H1 (cell line): ENCODE measurements at regions not wholly inside any gene's neighbourhood (a gene's known extent, or its start where the extent isn't known, plus 50 kb on each side); places are given as distances from the start of the nearest gene placed in this dataset.

Source experiments
- CTCF ChIA-PET: fragments of 300-600 bp; sonication (Branson Sonifier 250); formaldehyde crosslinking; loops from one replicate; lab custom pipeline; 2021; ENCODE audit not compliant: partially characterized antibody; lab: Charles Lee
- POLR2A ChIA-PET: fragments of 300-600 bp; sonication (Branson Sonifier 250); formaldehyde crosslinking; loops from one replicate; lab custom pipeline; 2021; ENCODE audit warnings: inconsistent platforms; ENCODE audit not compliant: partially characterized antibody; lab: Charles Lee
- DNase-seq, 2 experiments: peaks; one replicate each; pipeline versions ENCODE4 v3.0.0 to v3.0.0-alpha.2; 2010 to 2022; ENCODE audit warnings: low spot score in 2 of 2, low read depth in 1 of 2, mixed read lengths in 1 of 2
- FAIRE-seq: peaks from 2 replicates; lab custom pipeline; 2011; peaks lifted over from hg19 to GRCh38; lab: Jason Lieb, UNC
- H2AFZ ChIP-seq: 2 replicates; pipeline ENCODE4 v1.8.1; 2012; ENCODE audit warnings: low read length, inconsistent platforms
- H2AK5ac ChIP-seq: 2 replicates; pipeline ENCODE4 v1.6.1; 2013; ENCODE audit warnings: low read depth, low read length
- H2BK120ac ChIP-seq: replicated peaks from 2 replicates; pipeline ENCODE3; 2013; ENCODE audit warnings: low read depth, low read length, inconsistent platforms
- H2BK12ac ChIP-seq: 2 replicates; pipeline ENCODE4 v1.6.1; 2013; ENCODE audit warnings: low read depth, low read length
- H2BK15ac ChIP-seq: 2 replicates; pipeline ENCODE4 v1.6.1; 2013; ENCODE audit warnings: low read length
- H2BK20ac ChIP-seq: 2 replicates; pipeline ENCODE4 v1.6.1; 2013; ENCODE audit warnings: low read length
- H2BK5ac ChIP-seq: 2 replicates; pipeline ENCODE4 v1.6.1; 2013; ENCODE audit warnings: low read depth, low read length
- H3K14ac ChIP-seq: 2 replicates; pipeline ENCODE4 v1.6.1; 2013; ENCODE audit warnings: inconsistent platforms; ENCODE audit not compliant: insufficient read length
- H3K18ac ChIP-seq: 2 replicates; pipeline ENCODE4 v1.6.1; 2013; ENCODE audit warnings: low read length; ENCODE audit errors: extremely low read depth
- H3K23ac ChIP-seq: 2 replicates; pipeline ENCODE4 v1.6.1; 2013; ENCODE audit warnings: inconsistent platforms; ENCODE audit not compliant: insufficient read length
- H3K23me2 ChIP-seq: 2 replicates; pipeline ENCODE4 v1.6.1; 2013; ENCODE audit warnings: low read depth, low read length
- H3K27ac ChIP-seq: 2 replicates; pipeline ENCODE4 v1.6.1; 2011; ENCODE audit warnings: low read depth, low read length, inconsistent platforms
- H3K27me3 ChIP-seq, 4 experiments: replicated peaks in 1 of 4; 1 replicate in 1 of 4; 2 replicates in 3 of 4; pipeline versions ENCODE4 v1.6.1 to v1.8.1; 2011 to 2013; ENCODE audit warnings: low read length in 3 of 4, mild to moderate bottlenecking in 3 of 4, inconsistent platforms in 2 of 4, mixed read lengths in 2 of 4, moderate library complexity in 1 of 4; ENCODE audit not compliant: control insufficient read depth in 3 of 4, insufficient read depth in 3 of 4; ENCODE audit errors: extremely low read depth in 1 of 4
- H3K36me3 ChIP-seq, 4 experiments: 2 replicates each; pipeline versions ENCODE4 v1.6.1 to v1.8.1; 2011 to 2013; ENCODE audit warnings: mild to moderate bottlenecking in 4 of 4, low read length in 3 of 4, moderate library complexity in 2 of 4, control low read depth in 1 of 4, inconsistent platforms in 1 of 4; ENCODE audit not compliant: insufficient read depth in 4 of 4, control insufficient read depth in 2 of 4
- H3K4ac ChIP-seq: replicated peaks from 2 replicates; pipeline ENCODE3; 2013; ENCODE audit warnings: low read length, low read depth, mixed read lengths, inconsistent platforms; ENCODE audit not compliant: insufficient read length
- H3K4me1 ChIP-seq, 4 experiments: replicated peaks in 1 of 4; 1 replicate in 1 of 4; 2 replicates in 3 of 4; pipeline versions ENCODE4 v1.6.1 to v1.8.1; 2011 to 2013; ENCODE audit warnings: low read length in 3 of 4, inconsistent platforms in 2 of 4, mixed read lengths in 1 of 4; ENCODE audit not compliant: insufficient read depth in 4 of 4, control insufficient read depth in 3 of 4
- H3K4me2 ChIP-seq, 2 experiments: 2 replicates each; pipeline versions ENCODE4 v1.6.1 to v1.8.1; 2011 to 2013; ENCODE audit warnings: low read depth in 2 of 2, low read length in 2 of 2, control low read depth in 1 of 2, inconsistent platforms in 1 of 2, mild to moderate bottlenecking in 1 of 2; ENCODE audit not compliant: insufficient read depth in 1 of 2
- H3K4me3 ChIP-seq, 4 experiments: fragments of 200-600, 300-600 bp in 1 of 4; sonication (generic), shearing (Covaris generic), sonication (Bioruptor Twin) in 1 of 4; 2 replicates each; pipeline versions ENCODE4 v1.5.1 to v1.8.1; 2011 to 2016; ENCODE audit warnings: low read length in 4 of 4, low read depth in 3 of 4, control low read depth in 2 of 4, inconsistent platforms in 2 of 4, mild to moderate bottlenecking in 2 of 4, mixed read lengths in 1 of 4, moderate library complexity in 1 of 4; ENCODE audit not compliant: insufficient read depth in 2 of 4; ENCODE audit errors: extremely low read depth in 1 of 4
- H3K56ac ChIP-seq: replicated peaks from 2 replicates; pipeline ENCODE3; 2013; ENCODE audit warnings: low read depth, mild to moderate bottlenecking, mixed read lengths, low read length, inconsistent platforms; ENCODE audit not compliant: insufficient read length
- H3K79me1 ChIP-seq: 2 replicates; pipeline ENCODE4 v1.6.1; 2013; ENCODE audit warnings: low read depth, low read length, control low read depth
- H3K79me2 ChIP-seq, 2 experiments: 2 replicates each; pipeline versions ENCODE4 v1.6.1 to v1.8.1; 2012 to 2013; ENCODE audit warnings: low read length in 2 of 2, mild to moderate bottlenecking in 2 of 2, inconsistent platforms in 1 of 2; ENCODE audit not compliant: insufficient read depth in 2 of 2, control insufficient read depth in 1 of 2
- H3K9ac ChIP-seq, 4 experiments: replicated peaks in 1 of 4; 1 replicate in 1 of 4; 2 replicates in 3 of 4; pipeline versions ENCODE4 v1.6.1 to v1.8.1; 2011 to 2013; ENCODE audit warnings: low read depth in 3 of 4, low read length in 3 of 4, control low read depth in 2 of 4, mild to moderate bottlenecking in 2 of 4, moderate library complexity in 2 of 4, inconsistent platforms in 1 of 4; ENCODE audit errors: extremely low read depth in 1 of 4
- H3K9me3 ChIP-seq, 2 experiments: 2 replicates each; pipeline versions ENCODE4 v1.6.1 to v1.8.1; 2012 to 2013; ENCODE audit warnings: mild to moderate bottlenecking in 2 of 2, moderate library complexity in 2 of 2, control low read depth in 1 of 2, inconsistent platforms in 1 of 2, low read depth in 1 of 2, low read length in 1 of 2, mixed read lengths in 1 of 2; ENCODE audit not compliant: insufficient read depth in 2 of 2
- H4K20me1 ChIP-seq, 2 experiments: replicated peaks in 1 of 2; 2 replicates each; pipeline versions ENCODE3 to v1.8.1; 2011 to 2013; ENCODE audit warnings: inconsistent platforms in 2 of 2, low read length in 2 of 2, mild to moderate bottlenecking in 1 of 2; ENCODE audit not compliant: insufficient read depth in 2 of 2, control insufficient read depth in 1 of 2
- H4K5ac ChIP-seq: 2 replicates; pipeline ENCODE4 v1.6.1; 2013; ENCODE audit warnings: low read length, low read depth, mixed read lengths, inconsistent platforms; ENCODE audit not compliant: insufficient read length
- H4K8ac ChIP-seq: 2 replicates; pipeline ENCODE4 v1.8.0; 2013; ENCODE audit warnings: mild to moderate bottlenecking, moderate library complexity, low read length, inconsistent platforms; ENCODE audit not compliant: insufficient read depth; ENCODE audit errors: extremely low read depth
- H4K91ac ChIP-seq: replicated peaks from 2 replicates; pipeline ENCODE3; 2013; ENCODE audit warnings: low read length, mixed read lengths, inconsistent platforms; ENCODE audit not compliant: insufficient read length
- ATF3 ChIP-seq: IDR thresholded peaks from 2 replicates; pipeline ENCODE4 v1.6.1; 2011; ENCODE audit warnings: low read depth, mild to moderate bottlenecking, low read length; ENCODE audit not compliant: insufficient read depth
- WGBS, 2 experiments: shearing (Covaris generic) in 1 of 2; methylation state at CpG; one replicate each; pipeline versions ENCODE4 v1.1.6 to v1.1.7; 2013 to 2015; ENCODE audit warnings: low lambda C conversion rate in 2 of 2, mixed read lengths in 2 of 2, inconsistent platforms in 1 of 2, low coverage in 1 of 2, missing lambda C conversion rate in 1 of 2; ENCODE audit not compliant: insufficient replicate concordance in 2 of 2, insufficient coverage in 1 of 2, insufficient read length in 1 of 2; ENCODE audit errors: extremely low coverage in 1 of 2, missing lambda C conversion rate in 1 of 2; 5-methylcytosine and 5-hydroxymethylcytosine counted together

- H2BK5ac ChIP-seq = no peak overlapping the region
- no peak for DNase-seq
- H2BK12ac ChIP-seq = no peak overlapping the region
- no peaks in the 10 kb centered on the region for H3K79me2 ChIP-seq
- H3K4me1 ChIP-seq = no peaks in the 10 kb centered on the region
- no peak overlapping the region for H2BK120ac ChIP-seq
- H3K36me3 ChIP-seq = no peaks in the 10 kb centered on the region
- H3K4ac ChIP-seq = no peak overlapping the region
- 91% methylated on average over 3 of the region's 3 CpGs; no CpG with 5 or more reads in 1 of the 2 experiments for WGBS, 2 experiments
- H2AK5ac ChIP-seq = no peak overlapping the region
- no peak overlapping the region for H2AFZ ChIP-seq
- H3K4me2 ChIP-seq = no peak overlapping the region
- no peaks in the 10 kb centered on the region for H3K23me2 ChIP-seq
- H3K18ac ChIP-seq = no peak overlapping the region
- H4K20me1 ChIP-seq = no peaks in the 10 kb centered on the region
- H3K27ac ChIP-seq = no peak overlapping the region
- H3K56ac ChIP-seq = no peak overlapping the region
- H3K9me3 ChIP-seq = no peaks in the 10 kb centered on the region
- H4K8ac ChIP-seq = no peak overlapping the region
- H3K79me1 ChIP-seq = no peaks in the 10 kb centered on the region
- H2BK20ac ChIP-seq = no peak overlapping the region
- ChIA-PET CTCF (interaction anchor here (0.8 to 1.5 kb wide), 2 partner anchors 11 to 324 kb away, joined by 3 to 9 read pairs; no protein-coding TSS in a partner anchor), POLR2A (no interaction called here)
- H3K23ac ChIP-seq = no peak overlapping the region
- no peak for TF ChIP-seq ATF3
- H4K91ac ChIP-seq = no peak overlapping the region
- no peak overlapping the region for H3K9ac ChIP-seq
- H3K14ac ChIP-seq = no peak overlapping the region
- no peak overlapping the region for H3K4me3 ChIP-seq
- FAIRE-seq = no peak
- no peak overlapping the region for H4K5ac ChIP-seq
- no peaks in the 10 kb centered on the region for H3K27me3 ChIP-seq
- H2BK15ac ChIP-seq = no peak overlapping the region
Observed at GRCh38 chr14:81938341-81938740, 404.7 kb upstream of the SEL1L start.
